ENCODE measurements at regions not wholly inside any gene's neighbourhood (a gene's known extent, or its start where the extent isn't known, plus 50 kb on each side); places are given as distances from the start of the nearest gene placed in this dataset.
"Not testable (repeated sequence)": the region's sequence is repeated elsewhere in the genome, so short reads cannot be mapped to it uniquely, and the experiment has no call there.

DNA sequence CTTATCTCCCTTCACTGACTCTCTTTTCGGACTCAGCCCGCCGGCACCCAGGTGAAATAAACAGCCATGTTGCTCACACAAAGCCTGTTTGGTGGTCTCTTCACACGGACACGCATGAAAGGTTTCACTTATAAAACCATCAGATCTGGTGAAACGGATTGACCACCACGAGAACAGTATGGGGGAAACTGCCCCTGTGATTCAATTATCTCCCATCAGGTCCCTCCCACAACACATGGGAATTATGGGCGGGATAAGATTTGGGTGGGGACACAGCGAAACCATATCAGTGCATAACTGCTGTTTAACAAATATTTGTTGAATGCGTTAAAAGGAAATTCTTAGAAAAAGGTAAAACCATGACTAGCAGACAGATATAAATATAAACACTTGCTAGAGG is 464.4 kb downstream of the AJAP1 start:
- not testable (repeated sequence) for TF ChIP-seq FOXM1 (IDR thresholded peaks at IDR 0.05; ENCODE audit: low read depth, low read length); POLR2AphosphoS2 (IDR thresholded peaks at IDR 0.05; ENCODE audit: low read depth, low read length); SUPT20H (IDR thresholded peaks at IDR 0.05; ENCODE audit: borderline replicate concordance, control insufficient read depth, low read depth, low read length); POLR2A (IDR thresholded peaks at IDR 0.05; ENCODE audit: low read depth, low read length); TAF1 (IDR thresholded peaks at IDR 0.05; ENCODE audit: borderline replicate concordance, low read depth, low read length); CHD1 (IDR thresholded peaks at IDR 0.05; ENCODE audit: low read depth, low read length); POLR2AphosphoS5 (IDR thresholded peaks at IDR 0.05; ENCODE audit: low read length); RAD51 (IDR thresholded peaks at IDR 0.05)
- TF ChIP-seq, protein P1, sequence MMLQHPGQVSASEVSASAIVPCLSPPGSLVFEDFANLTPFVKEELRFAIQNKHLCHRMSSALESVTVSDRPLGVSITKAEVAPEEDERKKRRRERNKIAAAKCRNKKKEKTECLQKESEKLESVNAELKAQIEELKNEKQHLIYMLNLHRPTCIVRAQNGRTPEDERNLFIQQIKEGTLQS (IDR thresholded peaks at IDR 0.05; ENCODE audit: borderline replicate concordance, extremely low read depth, low read depth, low read length): not testable (repeated sequence)
- TF ChIP-seq, protein P2, sequence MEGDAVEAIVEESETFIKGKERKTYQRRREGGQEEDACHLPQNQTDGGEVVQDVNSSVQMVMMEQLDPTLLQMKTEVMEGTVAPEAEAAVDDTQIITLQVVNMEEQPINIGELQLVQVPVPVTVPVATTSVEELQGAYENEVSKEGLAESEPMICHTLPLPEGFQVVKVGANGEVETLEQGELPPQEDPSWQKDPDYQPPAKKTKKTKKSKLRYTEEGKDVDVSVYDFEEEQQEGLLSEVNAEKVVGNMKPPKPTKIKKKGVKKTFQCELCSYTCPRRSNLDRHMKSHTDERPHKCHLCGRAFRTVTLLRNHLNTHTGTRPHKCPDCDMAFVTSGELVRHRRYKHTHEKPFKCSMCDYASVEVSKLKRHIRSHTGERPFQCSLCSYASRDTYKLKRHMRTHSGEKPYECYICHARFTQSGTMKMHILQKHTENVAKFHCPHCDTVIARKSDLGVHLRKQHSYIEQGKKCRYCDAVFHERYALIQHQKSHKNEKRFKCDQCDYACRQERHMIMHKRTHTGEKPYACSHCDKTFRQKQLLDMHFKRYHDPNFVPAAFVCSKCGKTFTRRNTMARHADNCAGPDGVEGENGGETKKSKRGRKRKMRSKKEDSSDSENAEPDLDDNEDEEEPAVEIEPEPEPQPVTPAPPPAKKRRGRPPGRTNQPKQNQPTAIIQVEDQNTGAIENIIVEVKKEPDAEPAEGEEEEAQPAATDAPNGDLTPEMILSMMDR (IDR thresholded peaks at IDR 0.05 in 2 of 3, conservative IDR thresholded peaks at IDR 0.05 in 1 of 3; ENCODE audit: control insufficient read depth in 2 of 3, extremely low read depth in 1 of 3, insufficient read depth in 1 of 3, low read depth in 3 of 3, low read length in 3 of 3): not testable (repeated sequence)
- TF ChIP-seq, protein P3, sequence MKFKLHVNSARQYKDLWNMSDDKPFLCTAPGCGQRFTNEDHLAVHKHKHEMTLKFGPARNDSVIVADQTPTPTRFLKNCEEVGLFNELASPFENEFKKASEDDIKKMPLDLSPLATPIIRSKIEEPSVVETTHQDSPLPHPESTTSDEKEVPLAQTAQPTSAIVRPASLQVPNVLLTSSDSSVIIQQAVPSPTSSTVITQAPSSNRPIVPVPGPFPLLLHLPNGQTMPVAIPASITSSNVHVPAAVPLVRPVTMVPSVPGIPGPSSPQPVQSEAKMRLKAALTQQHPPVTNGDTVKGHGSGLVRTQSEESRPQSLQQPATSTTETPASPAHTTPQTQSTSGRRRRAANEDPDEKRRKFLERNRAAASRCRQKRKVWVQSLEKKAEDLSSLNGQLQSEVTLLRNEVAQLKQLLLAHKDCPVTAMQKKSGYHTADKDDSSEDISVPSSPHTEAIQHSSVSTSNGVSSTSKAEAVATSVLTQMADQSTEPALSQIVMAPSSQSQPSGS (IDR thresholded peaks at IDR 0.05; ENCODE audit: low read length): not testable (repeated sequence)
